Brain microvascular endothelial cell (primary cell): ENCODE measurements at regions not wholly inside any gene's neighbourhood (a gene's known extent, or its start where the extent isn't known, plus 50 kb on each side); places are given as distances from the start of the nearest gene placed in this dataset.
"Not testable (repeated sequence)": the region's sequence is repeated elsewhere in the genome, so short reads cannot be mapped to it uniquely, and the experiment has no call there.

ENCODE experiments used
- DNase-seq: peaks from one replicate; pipeline ENCODE4 v3.0.0-alpha.2; 2020
- H3K27ac ChIP-seq: fragments of 250-450 bp; sonication (Bioruptor Pico); 2 replicates; pipeline ENCODE4 v1.5.1; 2020; ENCODE audit warnings: mild to moderate bottlenecking, moderate library complexity
- H3K27me3 ChIP-seq: fragments of 250-450 bp; sonication (Bioruptor Pico); replicated peaks from 2 replicates; pipeline ENCODE4 v1.5.1; 2020; ENCODE audit warnings: mild to moderate bottlenecking
- H3K36me3 ChIP-seq: fragments of 250-450 bp; sonication (Bioruptor Pico); replicated peaks from 2 replicates; pipeline ENCODE4 v1.5.1; 2020; ENCODE audit warnings: mild to moderate bottlenecking
- H3K4me3 ChIP-seq: 2 replicates; pipeline ENCODE4 v1.5.1; 2011; ENCODE audit warnings: low read depth, mild to moderate bottlenecking, control low read depth, low read length, moderate library complexity
- CTCF ChIP-seq: IDR thresholded peaks from 2 replicates; pipeline ENCODE4 v1.5.1; 2011; ENCODE audit warnings: low read depth, mild to moderate bottlenecking, moderate library complexity, low read length, control low read depth, inconsistent platforms; ENCODE audit errors: missing control alignments
- in situ Hi-C: cut with HindIII; loops from 2 replicates; pipeline ENCODE4 v1.10.0; 2017; ENCODE audit warnings: low sequenced_read_pairs, low pct_ligation_motif_present

- Histone ChIP-seq H3K27me3 (no peaks in the 10 kb centered on the region), H3K36me3 (no peaks in the 10 kb centered on the region), H3K4me3 (no peak overlapping the region), H3K27ac (no peak overlapping the region)
- in situ Hi-C loops: no loop called here
- DNase-seq: no peak
- TF ChIP-seq CTCF: no peak
Measured at GRCh38 chr10:25831080-25831479, 102.9 kb upstream of the MYO3A start.

- H3K36me3 ChIP-seq: no peaks in the 10 kb centered on the region
- no peak overlapping the region for H3K27ac ChIP-seq
- TF ChIP-seq CTCF: no peak
- DNase-seq: no peak
- no peaks in the 10 kb centered on the region for H3K27me3 ChIP-seq
- no peak overlapping the region for H3K4me3 ChIP-seq
- in situ Hi-C loops: no loop called here
Measured at GRCh38 chr10:25839683-25840082, 94.3 kb upstream of the MYO3A start.

GRCh38 chr10:25840875-25841274 lies 93.2 kb upstream of the MYO3A start:
- H3K36me3 ChIP-seq, in situ Hi-C loops, H3K27ac ChIP-seq, DNase-seq, H3K27me3 ChIP-seq, H3K4me3 ChIP-seq: not testable (repeated sequence)

- H3K27me3 ChIP-seq: no peaks in the 10 kb centered on the region
- no peak overlapping the region for H3K27ac ChIP-seq
- TF ChIP-seq CTCF: no peak
- DNase-seq: no peak
- H3K36me3 ChIP-seq: no peaks in the 10 kb centered on the region
- in situ Hi-C loops: no loop called here
- no peak overlapping the region for H3K4me3 ChIP-seq
Measured at GRCh38 chr10:25842146-25842545, 91.9 kb upstream of the MYO3A start.

- no peaks in the 10 kb centered on the region for H3K36me3 ChIP-seq
- no peak overlapping the region for H3K4me3 ChIP-seq
- in situ Hi-C loops: no loop called here
- no peaks in the 10 kb centered on the region for H3K27me3 ChIP-seq
- no peak for TF ChIP-seq CTCF
- DNase-seq: no peak
- no peak overlapping the region for H3K27ac ChIP-seq
Measured at GRCh38 chr10:25843551-25844170, 90.4 kb upstream of the MYO3A start.

GRCh38 chr10:25844716-25845115 lies 89.3 kb upstream of the MYO3A start:
- DNase-seq, H3K36me3 ChIP-seq, in situ Hi-C loops, H3K27ac ChIP-seq, H3K27me3 ChIP-seq, H3K4me3 ChIP-seq: not testable (repeated sequence)

GRCh38 chr10:25849268-25849667 lies 84.8 kb upstream of the MYO3A start:
- TF ChIP-seq CTCF: no peak
- no peaks in the 10 kb centered on the region for H3K36me3 ChIP-seq
- in situ Hi-C loops: no loop called here
- H3K4me3 ChIP-seq: no peak overlapping the region
- H3K27me3 ChIP-seq: no peaks in the 10 kb centered on the region
- no peak overlapping the region for H3K27ac ChIP-seq
- DNase-seq: no peak
